Erythroblast (primary cell): ENCODE measurements at regions not wholly inside any gene's neighbourhood (a gene's known extent, or its start where the extent isn't known, plus 50 kb on each side); places are given as distances from the start of the nearest gene placed in this dataset.

Experiments
- GATA1 ChIP-seq: IDR thresholded peaks from 2 replicates; pipeline ENCODE4 v1.6.1; 2011; ENCODE audit warnings: low read depth, mild to moderate bottlenecking, control low read depth, low read length, moderate library complexity
- POLR2A ChIP-seq: IDR thresholded peaks from 2 replicates; pipeline ENCODE4 v1.6.1; 2011; ENCODE audit warnings: mild to moderate bottlenecking, low read length

DNA sequence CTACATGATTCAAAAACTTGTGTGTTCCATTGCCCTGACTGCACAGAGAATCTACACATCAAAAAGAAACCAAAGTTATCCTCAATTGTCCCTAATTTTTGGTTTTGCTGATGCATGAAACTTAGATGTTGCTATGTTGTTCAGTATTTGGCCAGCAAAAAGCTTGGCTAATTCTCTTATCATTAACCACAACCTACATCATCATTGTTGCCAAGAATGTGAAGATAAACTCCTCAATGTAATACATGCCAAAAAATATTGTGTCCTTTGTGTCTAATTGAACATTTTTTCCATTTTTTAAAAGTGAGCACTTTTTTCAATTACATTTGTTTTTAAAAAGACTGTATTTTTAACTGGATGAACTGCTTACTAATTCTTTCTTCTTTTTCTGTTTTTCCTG lies 268.0 kb upstream of the SEMA3D start:
- no peak for TF ChIP-seq POLR2A
- no peak for TF ChIP-seq GATA1
